ENCODE measurements at regions not wholly inside any gene's neighbourhood (a gene's known extent, or its start where the extent isn't known, plus 50 kb on each side); places are given as distances from the start of the nearest gene placed in this dataset.

GRCh38 chr13:44191103-44191502 is 182.5 kb upstream of the SERP2 start (continued):
- TF ChIP-seq ATF2 (IDR thresholded peaks at IDR 0.05; ENCODE audit: low read length) (no peak), RXRA (IDR thresholded peaks at IDR 0.05; ENCODE audit: insufficient read depth, low read depth, low read length) (no peak), NANOG (IDR thresholded peaks at IDR 0.05; ENCODE audit: insufficient read depth, low read depth, low read length, poor library complexity, severe bottlenecking) (no peak), SUZ12 (IDR thresholded peaks at IDR 0.05; ENCODE audit: low read length) (no peak)
- TF ChIP-seq, protein P1, sequence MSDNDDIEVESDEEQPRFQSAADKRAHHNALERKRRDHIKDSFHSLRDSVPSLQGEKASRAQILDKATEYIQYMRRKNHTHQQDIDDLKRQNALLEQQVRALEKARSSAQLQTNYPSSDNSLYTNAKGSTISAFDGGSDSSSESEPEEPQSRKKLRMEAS (IDR thresholded peaks at IDR 0.05): no peak
